GM21526 (cell line): ENCODE measurements at regions not wholly inside any gene's neighbourhood (a gene's known extent, or its start where the extent isn't known, plus 50 kb on each side); places are given as distances from the start of the nearest gene placed in this dataset.
"Not testable (repeated sequence)": the region's sequence is repeated elsewhere in the genome, so short reads cannot be mapped to it uniquely, and the experiment has no call there.

Source experiments
- ATAC-seq: cut with Tn5 transposase; IDR thresholded peaks from one replicate; pipeline ENCODE4 v1.9.1; 2021; ENCODE audit warnings: moderate library complexity; ENCODE audit not compliant: unreplicated experiment, low FRiP score

DNA sequence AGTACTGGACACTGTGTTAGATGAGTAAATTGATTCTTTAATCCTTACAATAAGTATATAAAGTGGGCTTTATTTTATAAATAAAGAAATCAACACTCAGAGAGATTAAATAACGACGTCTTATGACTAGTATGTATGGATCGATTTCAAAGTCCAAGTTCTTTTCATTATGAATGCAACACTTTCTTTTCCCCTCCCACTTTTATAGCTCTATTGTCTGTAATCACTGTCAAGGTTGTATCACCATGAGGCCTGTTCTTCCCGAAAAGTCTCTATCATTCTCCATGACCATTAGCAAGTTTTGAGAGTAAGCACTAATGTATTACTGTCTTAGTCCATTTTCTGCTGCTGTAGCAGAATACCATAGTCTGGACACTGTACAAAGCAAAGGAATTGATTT, 228.4 kb downstream of the TLR4 start:
- no peak for ATAC-seq

DNA sequence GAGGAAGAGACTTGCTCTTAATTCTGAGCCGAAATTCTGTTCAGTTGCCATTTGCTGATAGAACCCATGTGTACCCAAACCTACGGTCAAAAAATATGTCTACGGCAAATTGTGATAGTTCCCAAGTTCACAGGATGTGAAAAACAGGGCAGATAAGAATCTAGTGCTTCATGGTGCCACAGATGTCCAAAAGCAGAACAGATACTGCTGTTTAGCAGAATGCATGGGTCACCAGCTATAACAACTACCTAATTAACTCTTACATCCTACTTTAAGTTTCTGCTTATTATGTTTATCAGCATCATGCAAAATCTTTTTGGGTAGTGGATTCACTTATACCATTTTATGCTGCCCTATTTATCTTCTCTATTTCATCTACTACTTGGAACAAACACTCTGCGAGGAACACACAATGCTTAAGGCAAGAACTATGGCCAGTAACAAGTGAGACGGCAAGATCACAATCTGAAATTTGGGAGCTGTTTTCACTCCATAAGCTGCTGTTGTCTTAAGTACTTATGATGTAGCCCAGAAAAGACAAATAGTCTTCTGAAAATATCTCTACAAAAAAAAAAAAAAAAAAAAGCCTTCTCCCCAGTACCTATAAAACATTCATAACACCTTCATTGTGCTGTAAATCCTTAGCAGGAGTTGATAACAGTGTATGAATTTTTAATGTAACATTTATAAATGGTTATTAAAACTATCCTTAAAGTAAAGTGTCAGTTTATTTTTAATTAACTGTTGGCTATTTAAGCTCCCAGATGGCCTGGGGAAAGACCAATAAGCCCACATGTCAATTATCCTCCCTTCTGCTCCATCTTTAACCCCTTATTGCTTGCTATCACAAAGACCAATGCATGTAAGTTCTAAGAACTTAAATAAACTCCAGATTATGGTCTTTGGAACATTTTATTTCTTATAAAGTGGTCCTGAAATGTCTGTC, 232.3 kb downstream of the TLR4 start:
- ATAC-seq = peak; percentile 100

DNA sequence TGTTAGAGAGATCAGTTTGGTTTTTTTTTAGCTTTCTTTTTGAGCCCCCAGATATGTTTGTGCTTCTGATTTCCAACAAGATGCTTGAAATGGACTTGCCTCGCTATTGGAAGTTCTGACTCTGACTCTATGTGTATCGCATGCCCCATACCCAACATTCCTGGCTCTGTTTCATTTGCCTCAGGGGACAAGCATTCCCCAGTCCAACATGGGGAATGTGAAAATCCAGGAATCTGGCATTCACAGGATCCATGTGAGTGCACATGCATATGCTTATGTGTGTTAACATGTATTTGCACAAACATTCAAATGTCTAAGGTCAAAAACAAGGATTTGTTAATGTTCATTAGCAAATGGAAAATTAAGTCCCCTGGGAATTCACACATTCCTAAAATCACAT, 233.9 kb downstream of the TLR4 start:
- no peak for ATAC-seq

DNA sequence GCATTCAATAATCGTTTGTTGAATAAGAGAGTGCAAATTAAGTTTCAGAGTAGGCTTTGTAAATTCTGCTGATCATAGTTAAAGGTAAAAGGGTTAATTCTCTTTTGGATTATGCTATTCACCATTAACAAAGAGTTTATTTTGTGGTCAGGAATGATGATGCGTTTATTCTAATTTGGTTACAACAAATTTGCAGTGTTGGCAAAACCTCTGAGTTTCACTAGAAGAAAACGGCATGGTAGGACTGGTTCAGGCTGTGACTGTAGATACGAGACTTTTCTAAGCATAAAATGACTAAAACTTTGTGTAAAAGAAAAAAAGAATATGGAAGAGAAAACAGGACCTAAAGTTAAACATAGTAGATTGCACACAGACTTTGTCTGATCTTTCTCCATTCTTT, 234.7 kb downstream of the TLR4 start:
- no peak for ATAC-seq

DNA sequence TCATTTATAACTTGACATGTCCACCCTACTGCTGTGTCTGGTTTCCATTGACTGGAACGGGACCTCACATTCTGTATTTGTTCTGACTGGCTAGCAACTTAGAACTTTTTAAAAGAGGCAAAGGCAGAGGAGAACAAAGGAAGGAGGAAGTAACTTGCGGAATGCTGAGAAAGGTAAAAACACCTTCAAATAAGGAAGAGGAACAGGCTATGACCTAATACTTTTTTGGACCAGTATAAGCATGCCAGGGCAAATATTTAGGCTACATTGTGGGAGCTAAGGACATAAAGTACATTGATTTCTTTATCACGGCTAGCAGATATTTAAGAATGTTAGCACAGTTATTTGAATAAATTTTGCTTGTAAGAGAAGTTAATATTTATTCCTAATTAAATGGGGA, 240.5 kb downstream of the TLR4 start:
- ATAC-seq = not testable (repeated sequence)

DNA sequence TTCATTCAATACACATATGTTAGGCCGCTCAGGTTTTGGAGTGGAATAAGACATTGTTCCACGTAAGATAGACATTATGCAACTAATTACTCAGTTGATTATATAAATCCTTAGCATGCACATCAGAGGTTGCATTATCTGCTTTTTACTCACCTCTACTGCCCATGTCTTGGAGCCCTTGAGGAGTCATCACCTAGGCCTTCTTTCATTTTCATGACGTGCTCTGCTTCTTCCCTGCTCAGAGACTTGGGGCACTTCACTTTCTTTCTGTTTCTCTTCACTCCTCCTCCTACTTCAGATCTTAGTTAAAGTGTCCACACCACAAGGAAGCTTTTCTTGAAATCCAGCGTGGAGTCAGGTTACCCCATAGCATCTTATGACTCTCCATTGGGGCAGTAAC, 241.1 kb downstream of the TLR4 start:
- no peak for ATAC-seq

DNA sequence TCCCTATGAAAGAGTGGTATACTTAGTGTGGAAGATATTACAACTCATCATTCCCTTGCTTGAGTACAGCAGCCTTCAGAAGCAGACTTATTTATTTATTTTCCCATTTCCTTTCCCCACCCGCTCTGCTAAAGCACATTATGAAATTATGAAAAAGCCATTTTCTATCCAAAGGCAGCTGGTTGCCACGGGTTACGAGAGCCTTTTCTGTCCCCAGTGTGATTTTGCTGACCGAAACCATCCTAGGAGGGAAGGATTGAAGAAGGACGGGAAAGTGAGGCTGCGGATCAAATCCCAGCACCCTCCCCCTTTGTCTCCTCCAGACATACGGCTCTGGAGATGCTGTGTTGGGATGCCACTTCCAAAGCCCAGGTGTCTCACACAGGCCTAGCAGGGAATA, 246.9 kb downstream of the TLR4 start:
- ATAC-seq = no peak

DNA sequence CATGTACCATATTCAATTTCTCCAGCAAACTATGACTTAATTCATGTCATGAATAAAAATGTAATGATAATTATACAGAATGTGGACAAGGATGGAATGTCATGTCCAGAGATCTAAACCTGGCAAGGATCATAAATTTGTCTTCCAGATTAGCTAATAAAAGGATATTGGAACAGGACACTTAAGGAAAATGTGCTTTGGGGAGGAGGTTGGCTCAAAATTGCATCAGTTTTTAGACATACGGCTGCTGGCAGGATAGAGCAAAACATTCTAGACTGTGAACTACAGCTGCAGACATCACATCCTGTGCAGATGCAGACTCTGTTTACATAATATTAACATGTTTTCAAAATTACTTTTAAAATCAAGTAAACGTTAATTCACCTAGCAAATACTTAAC, 248.4 kb downstream of the TLR4 start:
- ATAC-seq = no peak

DNA sequence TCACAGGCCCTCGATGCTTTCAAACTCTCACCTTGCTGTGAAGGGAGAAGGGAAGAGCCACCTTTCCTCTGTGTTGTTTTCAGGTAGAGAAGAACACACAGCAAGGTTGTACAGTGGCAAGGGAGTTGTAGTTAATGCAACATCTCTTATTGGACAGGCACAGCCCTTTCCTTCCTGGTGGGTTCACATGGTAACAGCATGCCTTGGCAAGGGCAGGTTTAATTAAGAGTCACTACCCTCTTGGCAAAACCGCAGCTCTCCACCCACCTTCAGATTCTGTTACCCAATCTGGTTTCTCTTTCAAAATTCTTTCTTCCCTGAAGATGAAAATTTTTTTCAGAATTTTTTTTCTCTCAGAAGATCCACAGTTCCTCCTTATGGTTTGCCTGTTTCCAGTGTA, 253.1 kb downstream of the TLR4 start:
- ATAC-seq = no peak

DNA sequence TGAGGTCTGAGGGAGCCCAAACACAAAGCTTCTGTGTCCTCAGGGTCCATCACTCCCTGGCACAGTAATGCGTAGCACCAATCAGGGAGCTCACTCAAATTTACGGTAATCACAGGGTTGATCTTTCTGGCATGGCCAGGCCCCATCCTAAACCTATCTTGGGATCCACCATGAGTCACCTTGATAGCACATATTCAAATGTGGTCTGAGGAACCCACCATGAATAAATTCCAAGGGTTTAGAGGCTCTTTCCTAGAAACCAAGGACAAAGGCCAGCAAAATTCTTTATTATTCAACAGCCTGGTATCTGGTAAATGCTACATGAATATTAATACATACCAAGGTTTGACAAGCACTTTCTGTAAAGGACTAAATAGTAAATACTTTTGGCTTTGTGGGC, 254.5 kb downstream of the TLR4 start:
- ATAC-seq = no peak

DNA sequence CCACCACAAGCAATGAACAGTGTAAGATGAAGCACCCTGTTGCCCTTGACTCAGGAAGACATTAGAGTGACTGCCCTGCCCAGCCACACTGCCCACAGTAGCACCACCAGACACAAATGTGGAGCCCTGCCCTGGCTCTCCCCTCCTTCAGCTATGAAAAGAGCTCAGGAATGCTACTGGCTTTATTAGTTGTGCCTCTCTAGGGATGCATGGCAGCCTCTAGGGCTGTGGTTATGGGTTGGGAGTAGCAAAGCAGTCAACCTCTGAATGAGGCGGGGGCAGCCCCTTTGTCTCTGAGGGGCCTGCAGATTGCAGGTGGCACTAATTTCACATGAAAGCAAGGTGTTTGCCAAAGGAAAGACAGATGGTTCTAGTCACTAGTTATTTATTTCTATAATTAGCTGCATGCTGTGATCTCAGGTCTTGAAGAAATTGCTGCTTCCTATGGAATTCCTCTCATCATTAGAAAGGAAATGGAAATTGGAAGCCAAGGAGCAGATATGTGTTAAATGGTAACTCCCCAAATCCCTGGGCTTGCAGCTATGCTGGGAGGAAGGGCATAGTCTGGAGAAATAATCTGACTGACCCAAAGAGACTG, 259.4 kb downstream of the TLR4 start:
- no peak for ATAC-seq

DNA sequence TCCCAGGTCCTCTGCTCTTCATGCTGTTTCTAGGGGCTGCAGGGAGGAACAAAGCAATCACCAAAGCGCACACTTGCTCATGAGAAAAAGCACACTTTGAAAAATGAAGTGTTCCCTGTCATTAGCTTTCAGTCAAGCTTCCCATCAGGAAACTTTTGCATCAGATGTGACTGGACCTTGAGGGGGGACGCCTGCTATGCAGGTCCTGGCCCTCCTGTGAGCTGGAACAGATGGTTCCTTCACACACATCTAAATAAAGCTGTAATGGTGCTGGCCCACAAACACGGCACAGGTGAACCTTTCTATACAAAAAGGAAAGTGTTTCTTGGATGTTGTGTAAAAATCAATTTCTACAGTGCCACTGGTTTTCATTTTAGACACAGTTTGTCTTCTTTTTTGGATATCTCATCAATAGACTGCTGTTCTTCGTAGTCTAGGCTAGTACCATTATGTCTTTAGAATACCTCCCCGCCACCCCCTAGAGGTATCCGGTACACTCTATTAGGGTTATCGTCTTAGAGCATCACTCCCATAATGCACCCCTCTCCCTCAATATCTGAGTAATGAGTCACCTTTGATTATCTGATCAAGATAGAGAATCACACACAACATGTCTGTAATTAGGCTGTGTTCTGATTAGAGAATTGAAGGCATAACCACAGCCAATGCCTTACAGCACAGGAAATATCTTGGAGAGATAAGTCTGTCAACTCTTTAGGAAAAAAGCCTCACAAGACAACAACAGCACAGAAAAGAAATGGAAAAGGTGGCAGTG, 266.3 kb downstream of the TLR4 start:
- ATAC-seq = no peak

DNA sequence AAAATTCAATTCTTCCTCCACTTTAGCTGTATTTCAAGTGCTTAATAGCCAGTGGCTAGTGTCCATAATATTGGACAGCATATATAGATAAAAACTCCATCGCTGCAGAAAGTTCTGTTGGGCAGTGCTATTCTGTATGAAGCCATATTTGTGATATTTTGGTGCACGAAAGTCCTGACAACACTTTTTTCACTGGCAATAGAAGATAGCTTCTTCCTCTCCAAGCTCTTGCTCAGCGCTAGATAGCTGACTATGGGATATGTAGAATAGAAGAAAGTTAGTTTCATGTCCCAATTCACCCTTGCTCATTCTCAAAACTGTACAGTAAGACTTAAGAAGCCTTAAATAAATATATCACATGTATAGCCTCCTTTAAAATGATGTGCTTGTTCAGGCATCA, 269.9 kb downstream of the TLR4 start:
- no peak for ATAC-seq

DNA sequence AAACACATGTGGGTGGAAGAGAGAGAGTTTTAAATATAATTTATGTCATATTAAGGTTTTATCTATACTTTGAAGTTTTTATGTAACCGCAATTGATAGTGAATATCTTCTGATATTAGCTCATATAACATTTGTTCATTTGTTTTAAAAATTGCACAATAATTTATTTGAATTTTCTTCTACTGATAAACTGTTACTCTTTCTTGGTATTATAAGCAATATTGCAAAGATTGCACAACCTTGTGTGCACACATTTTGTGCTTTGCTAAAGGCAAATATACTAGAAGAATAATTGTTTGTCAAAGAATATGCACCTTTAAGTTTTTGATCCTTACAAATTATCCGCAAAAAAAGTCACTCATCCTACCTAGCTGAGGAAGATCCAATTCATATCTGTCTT, 275.7 kb downstream of the TLR4 start:
- no peak for ATAC-seq

DNA sequence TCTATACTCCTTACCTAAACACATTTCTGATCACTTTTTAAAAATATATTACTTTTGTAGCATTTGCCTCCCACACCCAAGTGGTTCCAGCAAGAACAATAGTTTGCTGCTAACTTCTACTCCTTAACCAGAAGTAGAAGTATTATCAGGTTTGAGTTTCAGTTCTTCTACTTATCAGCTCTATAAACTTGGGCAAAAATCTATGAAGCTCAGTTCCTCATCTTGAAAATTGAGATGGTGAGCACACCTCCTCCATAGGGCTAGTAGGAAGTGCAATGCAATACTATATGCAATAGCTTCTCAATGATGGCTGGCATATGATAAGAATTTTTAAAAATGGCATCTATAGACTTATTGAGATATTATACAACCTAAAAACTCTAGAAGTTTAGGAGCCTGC, 283.7 kb downstream of the TLR4 start:
- no peak for ATAC-seq

DNA sequence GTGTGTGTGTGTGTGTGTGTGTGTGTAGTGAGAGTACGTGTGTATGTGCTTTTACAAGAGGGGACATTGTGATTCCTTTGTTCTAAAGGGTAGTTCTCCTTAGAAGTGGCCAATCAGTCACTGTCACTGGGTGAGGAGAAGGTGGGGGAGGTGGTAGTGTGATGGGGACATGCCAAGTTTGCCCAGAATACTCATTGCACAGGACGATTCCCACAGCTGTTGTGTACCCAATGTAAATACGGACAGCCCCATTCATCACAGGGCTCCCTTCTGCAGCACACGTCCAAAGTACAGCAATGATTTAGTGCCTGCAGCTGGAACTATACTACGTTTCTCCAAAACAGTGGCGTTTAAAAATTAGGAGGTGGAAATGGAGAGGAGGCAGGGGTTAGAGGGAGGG, 287.8 kb downstream of the TLR4 start:
- ATAC-seq = no peak

DNA sequence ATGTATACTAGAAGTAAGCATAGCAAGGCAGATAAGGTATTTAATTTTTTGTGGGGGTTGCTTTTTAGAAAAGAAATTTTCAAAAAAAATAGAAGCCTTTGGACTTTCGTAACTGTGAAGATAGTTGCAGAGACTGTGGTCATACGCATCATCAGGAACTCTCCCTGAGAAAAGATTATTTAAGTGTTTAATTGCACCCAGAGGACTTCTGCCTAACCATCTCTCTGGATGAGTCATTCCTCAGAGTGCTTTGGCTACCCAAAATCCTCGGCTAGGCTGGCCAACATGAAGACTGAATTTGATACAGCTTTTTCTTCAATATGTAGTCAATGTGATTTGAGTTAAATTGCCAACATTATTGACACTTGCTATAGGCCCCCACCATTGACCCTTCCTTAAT, 296.4 kb downstream of the TLR4 start:
- ATAC-seq = no peak

DNA sequence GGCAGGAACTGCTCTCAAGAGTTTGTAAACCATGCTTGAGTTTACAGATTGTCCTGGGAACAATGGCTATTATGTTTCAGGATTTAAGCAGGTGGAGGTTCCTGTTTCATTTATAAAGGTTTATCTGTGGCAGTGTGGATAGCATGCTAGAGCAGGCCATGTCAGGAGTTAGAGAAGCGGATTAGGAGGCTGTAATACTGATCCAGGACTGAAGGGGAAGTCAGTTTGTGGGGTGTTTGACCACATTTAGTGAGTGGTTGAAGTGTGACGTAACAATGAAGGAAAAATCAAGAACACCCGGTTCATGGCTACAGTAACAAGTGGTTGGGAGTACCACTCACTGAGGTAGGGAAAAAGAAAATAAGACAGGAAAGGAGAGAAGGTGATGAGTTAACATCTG, 299.0 kb downstream of the TLR4 start:
- ATAC-seq = no peak

DNA sequence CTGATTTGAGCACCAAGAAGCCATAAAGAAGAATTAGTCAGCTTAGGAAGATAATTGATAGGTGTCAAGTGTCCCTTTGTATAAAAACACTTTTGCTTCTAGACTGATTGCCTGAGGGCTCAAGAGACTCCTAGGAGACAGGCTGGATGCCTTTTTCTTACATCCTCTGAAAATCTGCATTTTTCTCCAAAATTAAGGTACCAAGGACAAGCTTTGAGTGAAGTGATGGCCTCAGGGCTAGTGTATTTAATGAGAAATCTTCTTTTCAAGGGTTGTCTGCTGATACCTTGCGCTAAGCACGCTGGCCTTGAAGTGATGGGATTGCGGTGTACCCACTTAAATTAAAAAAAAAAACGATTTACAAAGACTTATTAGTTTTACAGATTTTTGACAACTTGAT, 304.0 kb downstream of the TLR4 start:
- ATAC-seq = no peak

DNA sequence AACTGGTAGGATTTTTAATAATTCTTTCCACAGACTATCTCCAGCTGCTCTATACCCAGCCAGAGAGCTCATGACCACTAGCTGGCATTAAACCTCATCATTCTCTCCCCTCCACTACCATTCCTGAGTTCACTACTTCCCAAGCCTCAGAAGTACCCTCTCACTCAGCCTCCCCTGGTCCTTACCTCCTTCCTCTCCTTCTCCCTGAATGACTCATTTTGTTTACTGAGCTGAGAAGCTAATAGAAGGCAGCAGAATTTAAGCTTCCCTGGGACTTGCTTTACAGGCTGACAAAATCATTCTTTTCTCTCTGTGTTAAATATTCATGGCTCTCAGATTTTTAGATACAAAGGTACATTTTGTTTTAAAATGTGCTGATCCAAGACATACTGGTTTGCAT, 305.4 kb downstream of the TLR4 start:
- no peak for ATAC-seq

DNA sequence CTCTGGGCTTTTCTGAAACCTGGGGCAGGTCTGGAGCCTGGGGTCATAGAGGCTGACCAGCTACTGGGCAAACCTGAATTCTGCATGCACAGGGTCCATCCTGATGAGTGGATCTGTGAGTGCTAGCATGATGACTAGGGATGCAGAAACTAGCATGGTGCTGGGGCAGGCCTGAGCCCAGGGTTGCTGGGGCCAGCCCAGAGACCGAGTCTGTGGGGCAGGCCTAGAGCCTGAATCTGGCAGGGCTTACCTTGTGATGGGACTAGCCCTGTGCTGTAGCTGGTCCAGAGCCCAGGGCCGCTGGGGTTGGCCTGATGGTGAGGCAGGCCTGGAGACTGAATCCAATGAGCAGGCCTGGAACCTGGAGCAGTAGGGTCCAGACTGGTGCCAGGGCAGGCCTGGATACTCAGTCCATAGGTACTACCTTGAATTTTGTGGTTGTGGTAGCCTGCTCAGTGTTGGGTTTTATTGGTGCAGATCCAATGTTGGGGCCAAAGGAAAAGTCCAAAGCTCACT, 313.5 kb downstream of the TLR4 start:
- no peak for ATAC-seq
